Astrocyte (in vitro differentiated cells and primary cell): ENCODE measurements at regions not wholly inside any gene's neighbourhood (a gene's known extent, or its start where the extent isn't known, plus 50 kb on each side); places are given as distances from the start of the nearest gene placed in this dataset.

Experiments
- DNase-seq: peaks from one replicate; pipeline ENCODE4 v3.0.0-alpha.2; 2010; ENCODE audit warnings: low read depth
- FAIRE-seq: peaks from 2 replicates; lab custom pipeline; 2011; peaks lifted over from hg19 to GRCh38; lab: Jason Lieb, UNC
- H2AFZ ChIP-seq: 2 replicates; pipeline ENCODE4 v1.6.0; 2012; ENCODE audit warnings: low read depth, low read length, inconsistent platforms
- H3K27ac ChIP-seq: 2 replicates; pipeline ENCODE4 v1.5.1; 2011; ENCODE audit warnings: low read depth, low read length, inconsistent platforms
- H3K27me3 ChIP-seq: 2 replicates; pipeline ENCODE4 v1.6.0; 2011; ENCODE audit warnings: low read length, inconsistent platforms; ENCODE audit not compliant: insufficient read depth
- H3K36me3 ChIP-seq: 2 replicates; pipeline ENCODE4 v1.5.1; 2011; ENCODE audit warnings: low read length, inconsistent platforms; ENCODE audit not compliant: insufficient read depth
- H3K4me1 ChIP-seq: 2 replicates; pipeline ENCODE4 v1.5.1; 2011; ENCODE audit warnings: low read length, inconsistent platforms; ENCODE audit not compliant: insufficient read depth
- H3K4me2 ChIP-seq: 2 replicates; pipeline ENCODE4 v1.6.0; 2012; ENCODE audit warnings: low read length, inconsistent platforms
- H3K4me3 ChIP-seq: 2 replicates; pipeline ENCODE4 v1.5.1; 2011; ENCODE audit warnings: low read depth, mild to moderate bottlenecking, low read length, inconsistent platforms; ENCODE audit not compliant: insufficient read depth
- H3K79me2 ChIP-seq: 2 replicates; pipeline ENCODE4 v1.6.0; 2012; ENCODE audit warnings: mild to moderate bottlenecking, low read length, inconsistent platforms; ENCODE audit not compliant: insufficient read depth
- H3K9ac ChIP-seq: 2 replicates; pipeline ENCODE4 v1.6.0; 2012; ENCODE audit warnings: mild to moderate bottlenecking, low read length, inconsistent platforms
- H3K9me3 ChIP-seq: 2 replicates; pipeline ENCODE4 v1.5.1; 2012; ENCODE audit warnings: low read depth, mild to moderate bottlenecking, low read length, inconsistent platforms; ENCODE audit not compliant: insufficient read depth
- H4K20me1 ChIP-seq: 2 replicates; pipeline ENCODE4 v1.6.0; 2012; ENCODE audit warnings: low read length, inconsistent platforms; ENCODE audit not compliant: insufficient read depth
- H3K27ac Mint-ChIP-seq: one replicate; pipeline ENCODE4 v1.8.0; 2021; ENCODE audit warnings: mild to moderate bottlenecking, mixed read lengths; ENCODE audit not compliant: unreplicated experiment
- H3K27me3 Mint-ChIP-seq: one replicate; pipeline ENCODE4 v1.8.0; 2021; ENCODE audit warnings: low read depth, mixed read lengths; ENCODE audit not compliant: unreplicated experiment
- H3K36me3 Mint-ChIP-seq: one replicate; pipeline ENCODE4 v1.8.0; 2021; ENCODE audit warnings: low read depth, mixed read lengths; ENCODE audit not compliant: unreplicated experiment
- H3K4me1 Mint-ChIP-seq: one replicate; pipeline ENCODE4 v1.8.0; 2021; ENCODE audit warnings: low read depth, mixed read lengths; ENCODE audit not compliant: unreplicated experiment
- H3K4me3 Mint-ChIP-seq: one replicate; pipeline ENCODE4 v1.8.0; 2021; ENCODE audit warnings: mild to moderate bottlenecking, moderate library complexity, mixed read lengths; ENCODE audit not compliant: unreplicated experiment
- H3K9me3 Mint-ChIP-seq: one replicate; pipeline ENCODE4 v1.8.0; 2021; ENCODE audit warnings: mild to moderate bottlenecking, mixed read lengths; ENCODE audit not compliant: unreplicated experiment
- EZH2 ChIP-seq: IDR thresholded peaks from 2 replicates; pipeline ENCODE4 v1.6.1; 2012; ENCODE audit warnings: mild to moderate bottlenecking, low read length, inconsistent platforms; ENCODE audit not compliant: insufficient read depth
- TF ChIP-seq, protein P1 (sequence below): IDR thresholded peaks from 2 replicates; pipeline ENCODE4 v1.5.1; 2011; ENCODE audit warnings: low read depth, mild to moderate bottlenecking, inconsistent platforms, low read length, moderate library complexity; ENCODE audit not compliant: insufficient read depth

DNA sequence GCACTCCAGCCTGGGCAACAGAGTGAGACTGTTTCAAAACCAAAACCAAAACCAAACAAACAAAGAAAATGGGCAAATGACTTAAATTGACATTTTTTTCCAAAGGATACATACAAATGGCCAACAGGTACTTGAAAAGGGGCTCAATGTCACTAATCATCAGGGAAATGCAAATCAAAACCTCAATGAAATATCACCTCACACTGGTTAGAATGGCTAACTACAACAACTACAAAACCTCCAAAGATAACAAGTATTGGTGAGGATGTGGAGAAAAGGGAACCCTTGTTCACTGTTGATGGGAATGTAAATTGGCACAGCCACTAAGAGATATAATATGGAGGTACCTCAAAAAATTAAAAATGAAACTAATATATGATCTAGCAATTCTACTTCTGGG, 213.2 kb upstream of the HS6ST1 start:
- Histone ChIP-seq H3K9ac (no peak overlapping the region), H3K36me3 (no peaks in the 10 kb centered on the region), H3K9me3 (no peaks in the 10 kb centered on the region), H3K4me1 (peaks cover 11% of the 10 kb centered on the region), H3K27me3 (no peaks in the 10 kb centered on the region), H3K4me2 (no peak overlapping the region), H4K20me1 (no peaks in the 10 kb centered on the region), H3K27ac (no peak overlapping the region), H2AFZ (no peak overlapping the region), H3K4me3 (no peak overlapping the region), H3K79me2 (no peaks in the 10 kb centered on the region)
- Mint-ChIP-seq H3K27ac (no peak overlapping the region), H3K9me3 (peaks cover 6% of the 10 kb centered on the region), H3K36me3 (peaks cover 3% of the 10 kb centered on the region), H3K4me3 (no peak overlapping the region), H3K4me1 (peaks cover 14% of the 10 kb centered on the region), H3K27me3 (peaks cover 4% of the 10 kb centered on the region)
- no peak for DNase-seq
- no peak for TF ChIP-seq EZH2
- TF ChIP-seq, protein P1, sequence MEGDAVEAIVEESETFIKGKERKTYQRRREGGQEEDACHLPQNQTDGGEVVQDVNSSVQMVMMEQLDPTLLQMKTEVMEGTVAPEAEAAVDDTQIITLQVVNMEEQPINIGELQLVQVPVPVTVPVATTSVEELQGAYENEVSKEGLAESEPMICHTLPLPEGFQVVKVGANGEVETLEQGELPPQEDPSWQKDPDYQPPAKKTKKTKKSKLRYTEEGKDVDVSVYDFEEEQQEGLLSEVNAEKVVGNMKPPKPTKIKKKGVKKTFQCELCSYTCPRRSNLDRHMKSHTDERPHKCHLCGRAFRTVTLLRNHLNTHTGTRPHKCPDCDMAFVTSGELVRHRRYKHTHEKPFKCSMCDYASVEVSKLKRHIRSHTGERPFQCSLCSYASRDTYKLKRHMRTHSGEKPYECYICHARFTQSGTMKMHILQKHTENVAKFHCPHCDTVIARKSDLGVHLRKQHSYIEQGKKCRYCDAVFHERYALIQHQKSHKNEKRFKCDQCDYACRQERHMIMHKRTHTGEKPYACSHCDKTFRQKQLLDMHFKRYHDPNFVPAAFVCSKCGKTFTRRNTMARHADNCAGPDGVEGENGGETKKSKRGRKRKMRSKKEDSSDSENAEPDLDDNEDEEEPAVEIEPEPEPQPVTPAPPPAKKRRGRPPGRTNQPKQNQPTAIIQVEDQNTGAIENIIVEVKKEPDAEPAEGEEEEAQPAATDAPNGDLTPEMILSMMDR: peak; percentile 15
- peak; percentile 54 for FAIRE-seq

GRCh38 chr2:128533101-128533500, 214.4 kb upstream of the HS6ST1 start:
- FAIRE-seq: no peak
- no peak overlapping the region for H3K9ac ChIP-seq
- peaks cover 3% of the 10 kb centered on the region for H3K36me3 Mint-ChIP-seq
- H3K4me3 ChIP-seq: no peak overlapping the region
- peaks cover 22% of the 10 kb centered on the region for H3K4me1 ChIP-seq
- no peak overlapping the region for H3K27ac ChIP-seq
- no peaks in the 10 kb centered on the region for H3K27me3 ChIP-seq
- no peaks in the 10 kb centered on the region for H3K27me3 Mint-ChIP-seq
- H2AFZ ChIP-seq: no peak overlapping the region
- no peaks in the 10 kb centered on the region for H3K79me2 ChIP-seq
- TF ChIP-seq, protein P1: no peak
- no peak for TF ChIP-seq EZH2
- no peaks in the 10 kb centered on the region for H3K9me3 ChIP-seq
- H3K9me3 Mint-ChIP-seq: peaks cover 3% of the 10 kb centered on the region
- H3K36me3 ChIP-seq: no peaks in the 10 kb centered on the region
- H3K4me3 Mint-ChIP-seq: no peak overlapping the region
- DNase-seq: no peak
- no peak overlapping the region for H3K4me2 ChIP-seq
- no peak overlapping the region for H3K27ac Mint-ChIP-seq
- no peaks in the 10 kb centered on the region for H4K20me1 ChIP-seq
- peaks cover 22% of the 10 kb centered on the region for H3K4me1 Mint-ChIP-seq

- no peak overlapping the region for H3K4me2 ChIP-seq
- no peak overlapping the region for H3K9ac ChIP-seq
- FAIRE-seq (no peak), DNase-seq (no peak)
- no peaks in the 10 kb centered on the region for H3K79me2 ChIP-seq
- no peak overlapping the region for H3K4me3 ChIP-seq
- Mint-ChIP-seq H3K4me1 (peaks cover 24% of the 10 kb centered on the region), H3K9me3 (peaks cover 3% of the 10 kb centered on the region), H3K27me3 (no peaks in the 10 kb centered on the region), H3K27ac (no peak overlapping the region), H3K4me3 (no peak overlapping the region), H3K36me3 (peaks cover 3% of the 10 kb centered on the region)
- no peaks in the 10 kb centered on the region for H3K27me3 ChIP-seq
- H4K20me1 ChIP-seq: no peaks in the 10 kb centered on the region
- no peaks in the 10 kb centered on the region for H3K36me3 ChIP-seq
- no peak overlapping the region for H3K27ac ChIP-seq
- H3K9me3 ChIP-seq: no peaks in the 10 kb centered on the region
- TF ChIP-seq, protein P1: no peak
- no peak for TF ChIP-seq EZH2
- peaks cover 27% of the 10 kb centered on the region for H3K4me1 ChIP-seq
- H2AFZ ChIP-seq: no peak overlapping the region
Measured at GRCh38 chr2:128534688-128535392, 216.2 kb upstream of the HS6ST1 start.
